ENCODE measurements at regions not wholly inside any gene's neighbourhood (a gene's known extent, or its start where the extent isn't known, plus 50 kb on each side); places are given as distances from the start of the nearest gene placed in this dataset.

DNA sequence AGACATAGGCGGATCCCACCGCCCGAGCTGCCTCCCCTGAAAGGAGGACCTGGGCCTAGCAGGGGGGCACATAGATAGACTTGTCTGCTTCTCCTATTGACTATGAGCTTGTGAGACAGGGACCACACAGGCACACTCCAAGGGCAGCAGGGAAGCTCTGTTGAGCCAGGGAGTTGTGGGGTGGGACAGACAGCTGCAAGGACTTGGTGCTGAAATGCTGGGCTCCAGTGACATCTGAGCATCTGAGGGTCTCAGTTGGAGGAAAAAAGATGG, 53.4 kb upstream of the ANO1 start:
- ATAC-seq (no peak), DNase-seq (no peak)
- H3K4me1 ChIP-seq (ENCODE audit: low read depth): no peaks in the 10 kb centered on the region
- intact Hi-C loops (cut with DNase I, micrococcal nuclease): no loop called here
- no peaks in the 10 kb centered on the region for H3K36me3 ChIP-seq (ENCODE audit: low read depth)
- TF ChIP-seq, protein P1, sequence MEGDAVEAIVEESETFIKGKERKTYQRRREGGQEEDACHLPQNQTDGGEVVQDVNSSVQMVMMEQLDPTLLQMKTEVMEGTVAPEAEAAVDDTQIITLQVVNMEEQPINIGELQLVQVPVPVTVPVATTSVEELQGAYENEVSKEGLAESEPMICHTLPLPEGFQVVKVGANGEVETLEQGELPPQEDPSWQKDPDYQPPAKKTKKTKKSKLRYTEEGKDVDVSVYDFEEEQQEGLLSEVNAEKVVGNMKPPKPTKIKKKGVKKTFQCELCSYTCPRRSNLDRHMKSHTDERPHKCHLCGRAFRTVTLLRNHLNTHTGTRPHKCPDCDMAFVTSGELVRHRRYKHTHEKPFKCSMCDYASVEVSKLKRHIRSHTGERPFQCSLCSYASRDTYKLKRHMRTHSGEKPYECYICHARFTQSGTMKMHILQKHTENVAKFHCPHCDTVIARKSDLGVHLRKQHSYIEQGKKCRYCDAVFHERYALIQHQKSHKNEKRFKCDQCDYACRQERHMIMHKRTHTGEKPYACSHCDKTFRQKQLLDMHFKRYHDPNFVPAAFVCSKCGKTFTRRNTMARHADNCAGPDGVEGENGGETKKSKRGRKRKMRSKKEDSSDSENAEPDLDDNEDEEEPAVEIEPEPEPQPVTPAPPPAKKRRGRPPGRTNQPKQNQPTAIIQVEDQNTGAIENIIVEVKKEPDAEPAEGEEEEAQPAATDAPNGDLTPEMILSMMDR (IDR thresholded peaks at IDR 0.05): no peak
- no peaks in the 10 kb centered on the region for H3K9me3 ChIP-seq
- no peak overlapping the region for H3K4me3 ChIP-seq

DNA sequence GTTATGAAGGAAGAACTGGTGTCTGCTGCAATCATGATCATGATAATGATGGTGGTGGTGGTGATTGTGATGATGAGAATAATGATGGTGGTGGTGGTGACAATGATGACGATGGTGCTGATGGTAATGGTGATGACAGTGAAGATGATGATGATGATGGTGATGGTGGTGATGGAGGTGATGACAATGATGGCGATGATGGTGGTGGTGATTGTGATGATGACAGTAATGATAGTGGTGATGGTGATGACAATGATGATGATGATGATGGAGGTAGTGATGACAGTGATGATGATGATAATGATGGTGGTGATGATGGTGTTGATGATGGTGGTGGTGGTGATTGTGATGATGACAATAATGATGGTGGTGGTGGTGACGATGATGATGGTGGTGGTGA, 52.8 kb upstream of the ANO1 start:
- no peak for ATAC-seq
- DNase-seq: no peak
- TF ChIP-seq, protein P1 (IDR thresholded peaks at IDR 0.05): no peak
- intact Hi-C loops (cut with DNase I, micrococcal nuclease): no loop called here
- Histone ChIP-seq H3K9me3 (no peaks in the 10 kb centered on the region), H3K4me3 (no peak overlapping the region), H3K36me3 (ENCODE audit: low read depth) (no peaks in the 10 kb centered on the region), H3K4me1 (ENCODE audit: low read depth) (no peaks in the 10 kb centered on the region)

DNA sequence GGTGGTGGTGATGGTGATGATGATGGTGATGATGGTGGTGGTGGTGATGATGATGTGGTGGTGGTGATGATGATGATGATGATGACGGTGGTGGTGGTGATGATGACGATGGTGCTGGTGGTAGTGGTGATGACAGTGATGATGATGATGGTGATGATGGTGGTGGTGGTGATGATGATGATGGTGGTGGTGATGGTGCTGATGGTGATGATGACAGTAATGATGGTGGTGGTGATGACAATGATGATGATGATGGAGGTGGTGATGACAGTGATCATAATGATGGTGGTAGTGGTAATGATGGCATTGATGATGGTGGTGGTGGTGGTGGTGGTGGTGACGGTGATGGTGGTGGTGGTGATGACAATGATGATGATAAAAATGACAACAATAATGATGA, 52.1 kb upstream of the ANO1 start:
- ATAC-seq (no peak), DNase-seq (no peak)
- TF ChIP-seq, protein P1 (IDR thresholded peaks at IDR 0.05): no peak
- intact Hi-C loops (cut with DNase I, micrococcal nuclease): no loop called here
- Histone ChIP-seq H3K4me3 (no peak overlapping the region), H3K36me3 (ENCODE audit: low read depth) (no peaks in the 10 kb centered on the region), H3K9me3 (no peaks in the 10 kb centered on the region), H3K4me1 (ENCODE audit: low read depth) (no peaks in the 10 kb centered on the region)

DNA sequence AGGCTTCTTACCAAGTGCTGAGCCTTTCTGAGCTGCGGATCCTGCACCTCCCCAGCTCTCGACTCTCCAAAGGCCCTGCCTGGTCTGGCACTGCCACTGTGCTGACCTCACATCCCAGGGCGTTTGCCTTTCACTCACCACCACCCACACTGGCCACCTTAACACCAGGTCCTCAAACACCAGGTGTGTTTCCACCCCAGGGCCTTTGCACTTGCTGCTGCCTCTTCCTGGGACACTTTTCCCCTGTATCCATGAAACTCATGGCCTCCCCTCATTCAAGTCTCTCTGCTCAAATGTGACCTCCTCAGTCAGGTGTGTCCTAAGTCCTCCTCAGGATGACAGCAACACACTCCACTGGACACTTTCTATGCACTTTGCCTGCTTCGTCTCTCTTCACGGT, 51.4 kb upstream of the ANO1 start:
- Histone ChIP-seq H3K9me3 (no peaks in the 10 kb centered on the region), H3K4me3 (no peak overlapping the region), H3K4me1 (ENCODE audit: low read depth) (no peaks in the 10 kb centered on the region), H3K36me3 (ENCODE audit: low read depth) (no peaks in the 10 kb centered on the region)
- ATAC-seq (no peak), DNase-seq (no peak)
- TF ChIP-seq, protein P1 (IDR thresholded peaks at IDR 0.05): no peak
- intact Hi-C loops (cut with DNase I, micrococcal nuclease): no loop called here

DNA sequence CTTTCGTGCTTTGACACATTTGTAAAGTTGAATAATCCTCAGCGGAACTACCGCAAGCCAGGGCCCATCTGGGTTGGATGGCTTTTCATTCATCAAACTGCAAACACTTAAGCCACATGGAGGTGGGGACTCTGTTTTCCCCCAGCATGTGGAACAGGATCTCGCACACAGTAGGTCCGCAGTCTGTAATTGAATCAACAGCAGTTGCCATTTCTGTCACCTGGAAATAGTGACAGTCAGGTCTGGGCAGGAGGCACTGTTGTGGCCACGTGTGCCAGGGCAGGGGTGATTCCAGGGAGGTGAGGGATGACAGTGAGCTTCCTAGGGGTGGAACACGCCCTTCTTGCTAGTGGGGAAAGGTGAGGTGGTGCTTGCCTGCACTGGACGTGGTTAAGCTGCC, 50.7 kb upstream of the ANO1 start:
- Histone ChIP-seq H3K4me3 (no peak overlapping the region), H3K36me3 (ENCODE audit: low read depth) (no peaks in the 10 kb centered on the region), H3K9me3 (no peaks in the 10 kb centered on the region), H3K4me1 (ENCODE audit: low read depth) (no peaks in the 10 kb centered on the region)
- DNase-seq (no peak), ATAC-seq (no peak)
- TF ChIP-seq, protein P1 (IDR thresholded peaks at IDR 0.05): no peak
- intact Hi-C loops (cut with DNase I, micrococcal nuclease): no loop called here

DNA sequence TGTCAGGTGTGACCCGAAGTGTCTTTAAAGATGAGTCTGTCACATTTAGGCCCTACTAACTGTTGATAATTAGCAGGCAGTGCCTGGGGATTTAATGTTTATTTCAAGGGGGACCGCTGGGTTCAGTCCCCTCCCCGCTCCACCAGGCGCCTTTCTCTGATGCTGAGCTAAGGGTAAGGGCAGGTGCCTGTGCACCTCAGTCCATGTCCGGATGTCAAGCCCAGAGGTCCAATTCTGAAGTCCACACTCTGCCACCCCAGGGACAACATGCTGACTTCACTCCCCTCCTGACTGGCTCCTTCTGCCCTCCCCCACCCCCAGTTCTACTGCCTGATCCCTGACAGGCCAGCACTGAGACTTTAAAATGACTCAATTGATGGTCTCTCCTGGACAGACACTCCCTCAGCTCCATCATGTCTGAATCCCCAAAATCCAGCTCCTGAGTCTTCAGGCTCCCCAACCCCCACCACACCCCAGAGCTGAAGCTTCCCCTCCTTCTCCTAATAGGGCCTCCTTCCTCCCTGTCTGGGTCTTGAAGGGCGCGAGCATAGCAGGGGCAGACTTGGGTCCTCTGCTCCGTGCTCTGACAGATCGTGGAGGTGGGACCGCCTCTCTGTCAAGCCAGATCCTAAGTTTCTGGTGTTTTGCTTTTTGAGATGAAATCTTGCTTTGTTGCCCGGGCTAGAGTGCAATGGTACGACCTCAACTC, 49.8 kb upstream of the ANO1 start:
- H3K9me3 ChIP-seq: no peaks in the 10 kb centered on the region
- no peak for ATAC-seq
- intact Hi-C loops (cut with DNase I, micrococcal nuclease): no loop called here
- H3K36me3 ChIP-seq (ENCODE audit: low read depth): no peaks in the 10 kb centered on the region
- TF ChIP-seq, protein P1 (IDR thresholded peaks at IDR 0.05): no peak
- H3K4me1 ChIP-seq (ENCODE audit: low read depth): no peaks in the 10 kb centered on the region
- DNase-seq: no peak
- no peak overlapping the region for H3K4me3 ChIP-seq

Data from mucosa of descending colon (tissue), 3 donors.